OCI-LY1 (cell line): ENCODE measurements at regions not wholly inside any gene's neighbourhood (a gene's known extent, or its start where the extent isn't known, plus 50 kb on each side); places are given as distances from the start of the nearest gene placed in this dataset.

ENCODE experiments used
- H2AFZ ChIP-seq: fragments of 200-600 bp; sonication (generic), shearing (Covaris generic); 2 replicates; pipeline ENCODE4 v1.6.0; 2014; ENCODE audit warnings: antibody characterized with exemption, mild to moderate bottlenecking, low read length
- H3F3A ChIP-seq: fragments of 200-600 bp; sonication (generic), shearing (Covaris generic); 2 replicates; pipeline ENCODE4 v1.6.0; 2014; ENCODE audit warnings: mild to moderate bottlenecking, antibody characterized with exemption, low read length, moderate library complexity; ENCODE audit not compliant: insufficient read depth
- H3K27ac ChIP-seq: fragments of 200-600 bp; sonication (generic); 2 replicates; pipeline ENCODE4 v1.5.1; 2014; ENCODE audit warnings: low read length, mixed run types, mild to moderate bottlenecking, low read depth; ENCODE audit not compliant: poor library complexity, severe bottlenecking
- H3K27me3 ChIP-seq: fragments of 200-600 bp; sonication (generic); 2 replicates; pipeline ENCODE4 v1.6.0; 2014; ENCODE audit warnings: antibody characterized with exemption, mild to moderate bottlenecking, low read length, moderate library complexity; ENCODE audit not compliant: insufficient read depth
- H3K36me3 ChIP-seq: fragments of 200-600 bp; sonication (generic); 2 replicates; pipeline ENCODE4 v1.6.1; 2014; ENCODE audit warnings: mild to moderate bottlenecking, antibody characterized with exemption, low read length, moderate library complexity, mixed read lengths; ENCODE audit not compliant: insufficient read depth
- H3K4me1 ChIP-seq: fragments of 200-600 bp; sonication (generic); 2 replicates; pipeline ENCODE4 v1.5.1; 2014; ENCODE audit warnings: mild to moderate bottlenecking, low read length, moderate library complexity; ENCODE audit not compliant: insufficient read depth, severe bottlenecking
- H3K4me2 ChIP-seq: fragments of 200-600 bp; sonication (generic), shearing (Covaris generic); 2 replicates; pipeline ENCODE4 v1.6.1; 2014; ENCODE audit warnings: low read length
- H3K4me3 ChIP-seq: fragments of 200-600 bp; sonication (generic); 2 replicates; pipeline ENCODE4 v1.5.1; 2014; ENCODE audit warnings: low read length, low read depth, mild to moderate bottlenecking, mixed read lengths; ENCODE audit not compliant: poor library complexity, severe bottlenecking
- H3K79me2 ChIP-seq: fragments of 200-600 bp; shearing (Covaris generic); 2 replicates; pipeline ENCODE4 v1.6.1; 2016; ENCODE audit warnings: mixed run types, low read length, mixed read lengths; ENCODE audit not compliant: insufficient read depth
- H3K9ac ChIP-seq: fragments of 200-600 bp; sonication (generic), shearing (Covaris generic); 2 replicates; pipeline ENCODE4 v1.6.1; 2014; ENCODE audit warnings: mild to moderate bottlenecking, low read length, mixed read lengths
- H3K9me2 ChIP-seq: fragments of 200-600 bp; sonication (generic), shearing (Covaris generic); 2 replicates; pipeline ENCODE4 v1.6.1; 2014; ENCODE audit warnings: low read depth, mild to moderate bottlenecking, low read length, mixed read lengths
- H3K9me3 ChIP-seq: fragments of 200-600 bp; shearing (Covaris generic); 2 replicates; pipeline ENCODE4 v1.6.1; 2014; ENCODE audit warnings: low read length, mixed read lengths
- H4K20me1 ChIP-seq: fragments of 200-600 bp; sonication (generic), shearing (Covaris generic); 2 replicates; pipeline ENCODE4 v1.6.0; 2016; ENCODE audit warnings: mild to moderate bottlenecking, low read length; ENCODE audit not compliant: insufficient read depth
- EZH2 ChIP-seq: fragments of 200-600 bp; sonication (generic), shearing (Covaris generic); IDR thresholded peaks from 2 replicates; pipeline ENCODE4 v1.8.0; 2017; ENCODE audit warnings: borderline replicate concordance, mixed run types, mild to moderate bottlenecking, antibody characterized with exemption, low read length, moderate library complexity, mixed read lengths
- TF ChIP-seq, protein P1 (sequence below): fragments of 200-600 bp; sonication (generic), shearing (Covaris generic); IDR thresholded peaks from 2 replicates; pipeline ENCODE4 v1.5.1; 2017; ENCODE audit warnings: mild to moderate bottlenecking, antibody characterized with exemption, low read length, moderate library complexity, mixed read lengths

DNA sequence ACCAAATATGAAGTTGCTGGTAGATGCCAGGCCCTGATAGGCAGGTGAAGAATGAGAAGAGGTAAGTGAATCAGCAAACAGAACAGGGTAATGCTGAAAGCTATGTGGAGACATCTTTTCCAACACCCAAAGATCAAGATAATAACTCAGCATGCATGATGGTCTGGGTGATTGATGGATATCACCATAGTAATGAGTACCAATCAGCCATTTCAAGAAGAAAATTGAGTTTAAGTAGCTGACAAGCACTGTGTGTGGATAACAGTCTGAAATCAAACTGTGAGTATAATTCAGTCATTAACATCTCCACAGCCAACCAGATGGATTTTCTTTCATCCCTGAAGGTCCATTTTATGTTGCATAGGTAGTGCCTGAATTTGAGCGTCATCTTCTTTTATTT, 289.6 kb upstream of the SMIM31 start:
- Histone ChIP-seq H3K4me3 (no peak overlapping the region), H3K27me3 (no peaks in the 10 kb centered on the region), H3K9me3 (no peaks in the 10 kb centered on the region), H3F3A (no peaks in the 10 kb centered on the region), H3K27ac (no peak overlapping the region), H3K4me2 (no peak overlapping the region), H3K9ac (no peak overlapping the region), H3K9me2 (no peaks in the 10 kb centered on the region), H3K79me2 (no peaks in the 10 kb centered on the region), H2AFZ (no peak overlapping the region), H3K4me1 (no peaks in the 10 kb centered on the region), H4K20me1 (no peaks in the 10 kb centered on the region), H3K36me3 (no peaks in the 10 kb centered on the region)
- no peak for TF ChIP-seq EZH2
- TF ChIP-seq, protein P1, sequence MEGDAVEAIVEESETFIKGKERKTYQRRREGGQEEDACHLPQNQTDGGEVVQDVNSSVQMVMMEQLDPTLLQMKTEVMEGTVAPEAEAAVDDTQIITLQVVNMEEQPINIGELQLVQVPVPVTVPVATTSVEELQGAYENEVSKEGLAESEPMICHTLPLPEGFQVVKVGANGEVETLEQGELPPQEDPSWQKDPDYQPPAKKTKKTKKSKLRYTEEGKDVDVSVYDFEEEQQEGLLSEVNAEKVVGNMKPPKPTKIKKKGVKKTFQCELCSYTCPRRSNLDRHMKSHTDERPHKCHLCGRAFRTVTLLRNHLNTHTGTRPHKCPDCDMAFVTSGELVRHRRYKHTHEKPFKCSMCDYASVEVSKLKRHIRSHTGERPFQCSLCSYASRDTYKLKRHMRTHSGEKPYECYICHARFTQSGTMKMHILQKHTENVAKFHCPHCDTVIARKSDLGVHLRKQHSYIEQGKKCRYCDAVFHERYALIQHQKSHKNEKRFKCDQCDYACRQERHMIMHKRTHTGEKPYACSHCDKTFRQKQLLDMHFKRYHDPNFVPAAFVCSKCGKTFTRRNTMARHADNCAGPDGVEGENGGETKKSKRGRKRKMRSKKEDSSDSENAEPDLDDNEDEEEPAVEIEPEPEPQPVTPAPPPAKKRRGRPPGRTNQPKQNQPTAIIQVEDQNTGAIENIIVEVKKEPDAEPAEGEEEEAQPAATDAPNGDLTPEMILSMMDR: no peak

DNA sequence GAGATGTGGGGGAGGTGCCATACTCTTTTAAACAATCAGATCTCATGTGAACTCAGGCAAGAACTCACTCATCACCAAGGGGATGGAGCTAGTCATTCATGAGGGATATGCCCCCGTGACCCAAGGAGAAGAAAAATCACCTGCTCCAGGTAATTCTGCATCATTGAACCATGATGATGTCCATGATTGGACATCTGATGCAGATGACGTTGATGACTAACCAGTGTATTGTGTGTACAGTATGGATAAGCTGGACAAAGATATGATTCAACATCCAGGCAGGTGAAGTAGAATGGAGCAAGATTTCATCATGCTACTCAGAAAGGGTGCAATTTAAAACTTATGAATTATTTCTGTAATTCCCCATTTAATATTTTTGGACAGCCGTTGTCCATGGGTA, 286.4 kb upstream of the SMIM31 start:
- Histone ChIP-seq H3K9ac (no peak overlapping the region), H3K27me3 (no peaks in the 10 kb centered on the region), H3K4me1 (no peaks in the 10 kb centered on the region), H3K36me3 (no peaks in the 10 kb centered on the region), H3F3A (no peaks in the 10 kb centered on the region), H3K4me3 (no peak overlapping the region), H3K27ac (no peak overlapping the region), H3K9me2 (no peaks in the 10 kb centered on the region), H3K4me2 (no peak overlapping the region), H4K20me1 (no peaks in the 10 kb centered on the region), H3K9me3 (no peaks in the 10 kb centered on the region), H3K79me2 (no peaks in the 10 kb centered on the region), H2AFZ (no peak overlapping the region)
- TF ChIP-seq EZH2: no peak
- TF ChIP-seq, protein P1: no peak

DNA sequence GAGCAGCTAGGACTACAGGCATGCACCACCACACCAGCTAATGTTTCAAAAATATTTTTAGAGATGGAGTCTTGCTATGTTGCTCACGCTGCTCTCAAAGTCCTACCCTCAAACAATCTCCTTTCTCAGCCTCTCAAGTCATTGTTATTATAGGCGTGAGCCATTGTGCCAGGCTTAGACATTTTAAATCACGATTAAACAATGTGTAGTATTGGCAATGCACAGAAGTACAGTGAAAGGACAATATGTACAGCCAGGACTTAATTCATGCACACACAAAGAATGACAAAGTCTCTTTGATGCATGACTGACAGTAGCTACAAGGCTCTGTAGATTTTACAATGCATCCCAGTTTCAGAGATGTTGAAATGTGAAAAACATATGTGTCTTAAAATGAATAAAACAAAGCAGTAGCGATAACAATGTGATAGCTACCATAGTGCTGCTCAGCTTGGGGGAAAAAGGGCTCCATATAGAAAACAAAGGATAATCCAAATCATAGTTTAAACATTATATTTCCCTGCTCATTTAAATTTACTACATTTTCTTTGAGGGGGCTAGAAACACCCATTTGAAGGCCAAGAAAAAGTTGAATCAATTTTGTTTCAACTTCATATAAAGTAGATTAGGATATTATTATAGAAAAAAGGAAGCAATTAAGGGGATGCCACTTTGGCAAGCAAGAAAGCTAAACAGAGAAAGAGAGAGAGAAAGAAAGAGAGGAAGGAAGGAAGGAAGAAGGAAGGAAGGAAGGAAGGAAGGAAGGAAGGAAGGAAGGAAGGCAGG, 272.4 kb upstream of the SMIM31 start:
- no peaks in the 10 kb centered on the region for H3K27me3 ChIP-seq
- H3K4me1 ChIP-seq: no peaks in the 10 kb centered on the region
- H3F3A ChIP-seq: no peaks in the 10 kb centered on the region
- no peaks in the 10 kb centered on the region for H3K9me2 ChIP-seq
- H3K27ac ChIP-seq: no peak overlapping the region
- H4K20me1 ChIP-seq: no peaks in the 10 kb centered on the region
- H3K79me2 ChIP-seq: no peaks in the 10 kb centered on the region
- H3K36me3 ChIP-seq: no peaks in the 10 kb centered on the region
- no peak overlapping the region for H3K4me3 ChIP-seq
- no peak for TF ChIP-seq EZH2
- TF ChIP-seq, protein P1: no peak
- H3K9ac ChIP-seq: no peak overlapping the region
- H3K4me2 ChIP-seq: no peak overlapping the region
- H3K9me3 ChIP-seq: no peaks in the 10 kb centered on the region
- no peak overlapping the region for H2AFZ ChIP-seq
